ENCODE measurements at regions not wholly inside any gene's neighbourhood (a gene's known extent, or its start where the extent isn't known, plus 50 kb on each side); places are given as distances from the start of the nearest gene placed in this dataset.

- Histone ChIP-seq H3K9me3 (ENCODE audit: low read depth) (no peaks in the 10 kb centered on the region), H3K27ac (no peak overlapping the region), H3K4me3 (no peak overlapping the region), H3K36me3 (no peaks in the 10 kb centered on the region), H3K4me1 (ENCODE audit: low read depth) (no peaks in the 10 kb centered on the region), H3K27me3 (no peaks in the 10 kb centered on the region)
- no peak for TF ChIP-seq CTCF (IDR thresholded peaks at IDR 0.05; ENCODE audit: low read depth, low read length)
- no peak for DNase-seq (ENCODE audit: low read depth in 1 of 2, low spot score in 1 of 2)
These were observed 145.5 kb downstream of the CTH start for GRCh38 chr1:70556541-70556940.

- Histone ChIP-seq H3K4me1 (ENCODE audit: low read depth) (no peaks in the 10 kb centered on the region), H3K4me3 (no peak overlapping the region), H3K27ac (no peak overlapping the region), H3K27me3 (no peaks in the 10 kb centered on the region), H3K36me3 (no peaks in the 10 kb centered on the region), H3K9me3 (ENCODE audit: low read depth) (no peaks in the 10 kb centered on the region)
- no peak for DNase-seq (ENCODE audit: low read depth in 1 of 2, low spot score in 1 of 2)
- no peak for TF ChIP-seq CTCF (IDR thresholded peaks at IDR 0.05; ENCODE audit: low read depth, low read length)
These were observed 156.1 kb downstream of the CTH start for GRCh38 chr1:70567167-70567566.

GRCh38 chr1:70571191-70571590 is 160.1 kb downstream of the CTH start:
- no peaks in the 10 kb centered on the region for H3K27me3 ChIP-seq
- no peak overlapping the region for H3K27ac ChIP-seq
- H3K9me3 ChIP-seq (ENCODE audit: low read depth): no peaks in the 10 kb centered on the region
- H3K36me3 ChIP-seq: no peaks in the 10 kb centered on the region
- no peaks in the 10 kb centered on the region for H3K4me1 ChIP-seq (ENCODE audit: low read depth)
- H3K4me3 ChIP-seq: no peak overlapping the region
- no peak for TF ChIP-seq CTCF (IDR thresholded peaks at IDR 0.05; ENCODE audit: low read depth, low read length)
- DNase-seq (ENCODE audit: low read depth in 1 of 2, low spot score in 1 of 2): no peak

GRCh38 chr1:70573317-70573843 is 162.3 kb downstream of the CTH start:
- no peaks in the 10 kb centered on the region for H3K9me3 ChIP-seq (ENCODE audit: low read depth)
- no peaks in the 10 kb centered on the region for H3K27me3 ChIP-seq
- no peak overlapping the region for H3K4me3 ChIP-seq
- H3K4me1 ChIP-seq (ENCODE audit: low read depth): no peaks in the 10 kb centered on the region
- H3K36me3 ChIP-seq: no peaks in the 10 kb centered on the region
- TF ChIP-seq CTCF (IDR thresholded peaks at IDR 0.05; ENCODE audit: low read depth, low read length): no peak
- H3K27ac ChIP-seq: no peak overlapping the region
- no peak for DNase-seq (ENCODE audit: low read depth in 1 of 2, low spot score in 1 of 2)

GRCh38 chr1:70581661-70582060 is 170.6 kb downstream of the CTH start:
- no peak overlapping the region for H3K4me3 ChIP-seq
- no peak overlapping the region for H3K27ac ChIP-seq
- H3K4me1 ChIP-seq (ENCODE audit: low read depth): no peaks in the 10 kb centered on the region
- no peak for TF ChIP-seq CTCF (IDR thresholded peaks at IDR 0.05; ENCODE audit: low read depth, low read length)
- H3K27me3 ChIP-seq: no peaks in the 10 kb centered on the region
- no peak for DNase-seq (ENCODE audit: low read depth in 1 of 2, low spot score in 1 of 2)
- no peaks in the 10 kb centered on the region for H3K9me3 ChIP-seq (ENCODE audit: low read depth)
- H3K36me3 ChIP-seq: no peaks in the 10 kb centered on the region

GRCh38 chr1:70583522-70583921 is 172.5 kb downstream of the CTH start:
- H3K4me3 ChIP-seq: no peak overlapping the region
- no peak overlapping the region for H3K27ac ChIP-seq
- DNase-seq (ENCODE audit: low read depth in 1 of 2, low spot score in 1 of 2): no peak
- no peaks in the 10 kb centered on the region for H3K9me3 ChIP-seq (ENCODE audit: low read depth)
- no peaks in the 10 kb centered on the region for H3K27me3 ChIP-seq
- H3K4me1 ChIP-seq (ENCODE audit: low read depth): no peaks in the 10 kb centered on the region
- TF ChIP-seq CTCF (IDR thresholded peaks at IDR 0.05; ENCODE audit: low read depth, low read length): no peak
- no peaks in the 10 kb centered on the region for H3K36me3 ChIP-seq
